ENCODE measurements at regions not wholly inside any gene's neighbourhood (a gene's known extent, or its start where the extent isn't known, plus 50 kb on each side); places are given as distances from the start of the nearest gene placed in this dataset.

DNA sequence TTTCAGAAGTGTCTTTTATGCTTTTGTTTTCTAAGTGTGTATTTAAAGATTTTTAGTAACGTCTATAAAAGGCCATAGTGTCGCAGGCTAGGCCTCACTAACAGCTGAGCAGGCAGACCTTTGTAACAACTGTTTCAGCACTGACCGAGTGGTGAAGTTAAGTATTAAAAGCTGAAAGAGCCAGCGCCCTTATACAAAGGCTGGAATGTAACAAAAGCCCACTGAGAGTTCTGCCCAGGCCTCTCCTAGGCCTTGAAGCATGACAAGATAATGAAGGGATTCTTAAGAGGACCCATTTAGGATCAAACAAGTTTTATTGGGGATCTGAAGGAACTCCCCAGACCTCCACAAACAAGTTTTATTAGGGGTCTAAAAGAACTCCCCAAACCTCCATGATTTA is 722.5 kb upstream of the PRKX start:
- 48% methylated on average over 4 of the region's 4 CpGs for WGBS
- intact Hi-C loops (cut with DNase I): no loop called here

DNA sequence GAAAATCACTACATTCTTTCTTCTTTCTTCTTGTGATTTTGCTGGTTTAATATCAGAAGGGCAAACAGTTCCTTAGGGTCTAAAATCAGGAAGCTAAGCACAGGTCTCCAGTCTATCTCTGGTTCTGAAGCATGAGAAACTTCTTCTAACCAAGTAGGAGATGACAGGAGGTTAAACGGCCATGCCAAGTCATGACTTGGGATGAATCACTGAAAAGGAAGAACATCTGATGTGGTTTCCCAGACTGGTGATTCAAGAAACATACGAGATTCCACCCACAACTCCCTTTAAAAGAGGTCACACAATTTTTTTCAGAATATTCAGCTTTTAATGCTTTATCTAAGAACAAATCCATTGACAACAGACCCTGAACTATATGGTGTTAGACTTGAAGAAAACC is 684.0 kb upstream of the PRKX start:
- Histone ChIP-seq H3K27ac (replicated peaks in 1 of 4) (no peak overlapping the region), H3K9me3 (no peaks in the 10 kb centered on the region), H3K4me3 (no peak overlapping the region), H3K36me3 (no peaks in the 10 kb centered on the region), H3K27me3 (no peaks in the 10 kb centered on the region), H3K4me1 (no peaks in the 10 kb centered on the region)
- 75% methylated on average over 2 of the region's 2 CpGs for WGBS
- no peak for DNase-seq (ENCODE audit: extremely low spot score)
- intact Hi-C loops (cut with DNase I): no loop called here
- TF ChIP-seq POLR2AphosphoS5 (IDR thresholded peaks at IDR 0.05) (no peak), EP300 (IDR thresholded peaks at IDR 0.05) (no peak), POLR2A (IDR thresholded peaks at IDR 0.05; ENCODE audit: low read depth) (no peak)
- TF ChIP-seq, protein P1, sequence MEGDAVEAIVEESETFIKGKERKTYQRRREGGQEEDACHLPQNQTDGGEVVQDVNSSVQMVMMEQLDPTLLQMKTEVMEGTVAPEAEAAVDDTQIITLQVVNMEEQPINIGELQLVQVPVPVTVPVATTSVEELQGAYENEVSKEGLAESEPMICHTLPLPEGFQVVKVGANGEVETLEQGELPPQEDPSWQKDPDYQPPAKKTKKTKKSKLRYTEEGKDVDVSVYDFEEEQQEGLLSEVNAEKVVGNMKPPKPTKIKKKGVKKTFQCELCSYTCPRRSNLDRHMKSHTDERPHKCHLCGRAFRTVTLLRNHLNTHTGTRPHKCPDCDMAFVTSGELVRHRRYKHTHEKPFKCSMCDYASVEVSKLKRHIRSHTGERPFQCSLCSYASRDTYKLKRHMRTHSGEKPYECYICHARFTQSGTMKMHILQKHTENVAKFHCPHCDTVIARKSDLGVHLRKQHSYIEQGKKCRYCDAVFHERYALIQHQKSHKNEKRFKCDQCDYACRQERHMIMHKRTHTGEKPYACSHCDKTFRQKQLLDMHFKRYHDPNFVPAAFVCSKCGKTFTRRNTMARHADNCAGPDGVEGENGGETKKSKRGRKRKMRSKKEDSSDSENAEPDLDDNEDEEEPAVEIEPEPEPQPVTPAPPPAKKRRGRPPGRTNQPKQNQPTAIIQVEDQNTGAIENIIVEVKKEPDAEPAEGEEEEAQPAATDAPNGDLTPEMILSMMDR (IDR thresholded peaks at IDR 0.05): no peak

More for the DNA sequence above, 722.5 kb upstream of the PRKX start:
- Histone ChIP-seq H3K4me3 (no peak overlapping the region), H3K27ac (replicated peaks in 1 of 4) (no peak overlapping the region), H3K9me3 (no peaks in the 10 kb centered on the region), H3K27me3 (no peaks in the 10 kb centered on the region), H3K36me3 (no peaks in the 10 kb centered on the region), H3K4me1 (no peaks in the 10 kb centered on the region)
- DNase-seq (ENCODE audit: extremely low spot score): no peak
- no peak for TF ChIP-seq POLR2A (IDR thresholded peaks at IDR 0.05; ENCODE audit: low read depth)
- TF ChIP-seq, protein P1 (IDR thresholded peaks at IDR 0.05): no peak
- TF ChIP-seq EP300 (IDR thresholded peaks at IDR 0.05): no peak
- no peak for TF ChIP-seq POLR2AphosphoS5 (IDR thresholded peaks at IDR 0.05)

- 59% methylated on average over 3 of the region's 3 CpGs for WGBS
- no peaks in the 10 kb centered on the region for H3K27me3 ChIP-seq
- H3K36me3 ChIP-seq: no peaks in the 10 kb centered on the region
- peaks cover 0 to 16% (median 2%) of the 10 kb centered on the region in 4 donors for H3K9me3 ChIP-seq
- H3K4me1 ChIP-seq: no peaks in the 10 kb centered on the region
- H3K4me3 ChIP-seq: no peak overlapping the region
- TF ChIP-seq POLR2AphosphoS5 (IDR thresholded peaks at IDR 0.05): no peak
- no peak for TF ChIP-seq POLR2A (IDR thresholded peaks at IDR 0.05; ENCODE audit: low read depth)
- no peak for TF ChIP-seq EP300 (IDR thresholded peaks at IDR 0.05)
- TF ChIP-seq, protein P1 (IDR thresholded peaks at IDR 0.05): no peak
- intact Hi-C loops (cut with DNase I): loop anchor here (10.0 kb wide), 1 partner anchor 1653 kb away; no protein-coding TSS in a partner anchor
- H3K27ac ChIP-seq (replicated peaks in 1 of 4): no peak overlapping the region
- no peak for DNase-seq (ENCODE audit: extremely low spot score)
Measured at GRCh38 chrX:4382273-4382672, 668.8 kb upstream of the PRKX start.

- intact Hi-C loops (cut with DNase I): loop anchor here (10.0 kb wide), 1 partner anchor 1654 kb away; no protein-coding TSS in a partner anchor
- no peak overlapping the region for H3K4me3 ChIP-seq
- no peaks in the 10 kb centered on the region for H3K4me1 ChIP-seq
- H3K9me3 ChIP-seq: peaks cover 0 to 11% (median 2%) of the 10 kb centered on the region in 4 donors
- TF ChIP-seq POLR2AphosphoS5 (IDR thresholded peaks at IDR 0.05) (no peak), POLR2A (IDR thresholded peaks at IDR 0.05; ENCODE audit: low read depth) (no peak), EP300 (IDR thresholded peaks at IDR 0.05) (no peak)
- TF ChIP-seq, protein P1 (IDR thresholded peaks at IDR 0.05): no peak
- H3K27ac ChIP-seq (replicated peaks in 1 of 4): no peak overlapping the region
- H3K27me3 ChIP-seq: no peaks in the 10 kb centered on the region
- no peaks in the 10 kb centered on the region for H3K36me3 ChIP-seq
- no peak for DNase-seq (ENCODE audit: extremely low spot score)
Measured at GRCh38 chrX:4380710-4381109, 667.3 kb upstream of the PRKX start.

- Histone ChIP-seq H3K27me3 (no peaks in the 10 kb centered on the region), H3K4me3 (no peak overlapping the region), H3K4me1 (no peaks in the 10 kb centered on the region), H3K36me3 (no peaks in the 10 kb centered on the region), H3K27ac (replicated peaks in 1 of 4) (no peak overlapping the region), H3K9me3 (peaks cover 0 to 11% (median 2%) of the 10 kb centered on the region in 4 donors)
- intact Hi-C loops (cut with DNase I): no loop called here
- TF ChIP-seq, protein P1 (IDR thresholded peaks at IDR 0.05): no peak
- TF ChIP-seq POLR2A (IDR thresholded peaks at IDR 0.05; ENCODE audit: low read depth) (no peak), EP300 (IDR thresholded peaks at IDR 0.05) (no peak), POLR2AphosphoS5 (IDR thresholded peaks at IDR 0.05) (no peak)
- WGBS: 88% methylated on average over 1 of the region's 1 CpG
- DNase-seq (ENCODE audit: extremely low spot score): no peak
Measured at GRCh38 chrX:4379071-4379470, 665.6 kb upstream of the PRKX start.
